Stomach (tissue), 8 donors: ENCODE measurements at regions not wholly inside any gene's neighbourhood (a gene's known extent, or its start where the extent isn't known, plus 50 kb on each side); places are given as distances from the start of the nearest gene placed in this dataset.

Experiments used
- DNase-seq, 2 donors: peaks; one replicate each; pipeline versions ENCODE4 v3.0.0 to v3.0.0-alpha.2; 2013 to 2019
- H3K27ac ChIP-seq, 5 donors: fragments of 200-600 bp in 4 of 5; sonication (generic) in 4 of 5; one replicate each; pipeline ENCODE4 v1.5.1; 2013 to 2019; ENCODE audit warnings: mild to moderate bottlenecking in 1 of 5, moderate library complexity in 1 of 5
- H3K27me3 ChIP-seq, 3 donors: fragments of 200-600 bp; sonication (generic); one replicate each; pipeline ENCODE4 v1.5.1; 2017 to 2019; ENCODE audit warnings: mixed run types in 1 of 3
- H3K36me3 ChIP-seq, 4 donors: fragments of 200-600 bp; sonication (generic); 1 replicate in 3 of 4; 2 replicates in 1 of 4; pipeline ENCODE4 v1.5.1; 2016 to 2019
- H3K4me1 ChIP-seq, 4 donors: fragments of 200-600 bp; sonication (generic); one replicate each; pipeline ENCODE4 v1.5.1; 2016 to 2019
- H3K4me3 ChIP-seq, 4 donors: fragments of 200-600 bp; sonication (generic) in 3 of 4; one replicate each; pipeline ENCODE4 v1.5.1; 2016 to 2019; ENCODE audit warnings: mild to moderate bottlenecking in 1 of 4
- H3K9me3 ChIP-seq, 4 donors: fragments of 200-600 bp; sonication (generic); one replicate each; pipeline ENCODE4 v1.5.1; 2016 to 2019
- CTCF ChIP-seq, 7 experiments: fragments of 450-650 bp in 4 of 7; fragments of 200-600 bp in 3 of 7; sonication (generic) in 3 of 7; IDR thresholded peaks; one replicate each; pipeline ENCODE4 v1.5.1; 2016 to 2019; ENCODE audit warnings: antibody characterized with exemption in 7 of 7, control low read depth in 2 of 7, mild to moderate bottlenecking in 1 of 7
- EP300 ChIP-seq: sonication (generic); formaldehyde crosslinking; IDR thresholded peaks from one replicate; pipeline ENCODE4 v1.6.1; 2017; ENCODE audit warnings: antibody characterized with exemption
- POLR2A ChIP-seq, 4 donors: fragments of 450-650 bp; IDR thresholded peaks; one replicate each; pipeline ENCODE4 v1.6.1; 2016; ENCODE audit warnings: antibody characterized with exemption in 4 of 4, control low read depth in 2 of 4, mild to moderate bottlenecking in 1 of 4, moderate library complexity in 1 of 4
- POLR2AphosphoS5 ChIP-seq, 3 donors: sonication (generic); formaldehyde crosslinking; IDR thresholded peaks; one replicate each; pipeline ENCODE4 v1.6.1; 2016; ENCODE audit warnings: antibody characterized with exemption in 3 of 3
- WGBS, 5 donors: extraction: QIAGEN DNeasy Blood & Tissue Kit in 3 of 5; methylation state at CpG; one replicate each; pipeline versions ENCODE4 v1.1.5 to v1.1.7; 2013 to 2018; 5-methylcytosine and 5-hydroxymethylcytosine counted together
- intact Hi-C: fragments of 100-400 bp; cut with DNase I; formaldehyde crosslinking; loops from one replicate; pipeline ENCODE4 v1.15.1; 2023; ENCODE audit warnings: low total_unique reads
- donor health status: healthy with polysubstance abuse.
- donor health status: Bipolar disorder and iron deficiency.
- donor health status: healthy.

- H3K4me1 ChIP-seq: no peaks in the 10 kb centered on the region
- peak in 1 of 2 donors; percentile 18 for DNase-seq
- H3K9me3 ChIP-seq: no peaks in the 10 kb centered on the region
- TF ChIP-seq POLR2A (IDR thresholded peaks at IDR 0.05) (no peak), CTCF (IDR thresholded peaks at IDR 0.05) (no peak), POLR2AphosphoS5 (IDR thresholded peaks at IDR 0.05) (no peak), EP300 (no peak)
- intact Hi-C loops: no loop called here
- no peaks in the 10 kb centered on the region for H3K27me3 ChIP-seq
- H3K36me3 ChIP-seq: no peaks in the 10 kb centered on the region
- H3K4me3 ChIP-seq: no peak overlapping the region
- H3K27ac ChIP-seq: peak overlapping the region in 3 of 5 donors; percentile 12 to 32 (median 28)
- 61 to 73% (median 66%) methylated on average over 2 of the region's 2 CpGs for WGBS, 5 donors
Observed at GRCh38 chr5:101425339-101425859, 522.3 kb upstream of the ST8SIA4 start.

GRCh38 chr5:101424530-101425175, 521.6 kb upstream of the ST8SIA4 start:
- Histone ChIP-seq H3K4me3 (no peak overlapping the region), H3K27me3 (no peaks in the 10 kb centered on the region), H3K36me3 (no peaks in the 10 kb centered on the region), H3K9me3 (no peaks in the 10 kb centered on the region), H3K27ac (peak overlapping the region in 2 of 5 donors; percentile 12 to 32), H3K4me1 (no peaks in the 10 kb centered on the region)
- intact Hi-C loops: no loop called here
- WGBS, 5 donors: 18 to 30% (median 22%) methylated on average over 2 of the region's 2 CpGs
- peak in 1 of 2 donors; percentile 11 for DNase-seq
- TF ChIP-seq POLR2AphosphoS5 (IDR thresholded peaks at IDR 0.05) (peak in 1 of 3 donors; percentile 25), EP300 (no peak), CTCF (IDR thresholded peaks at IDR 0.05) (no peak), POLR2A (IDR thresholded peaks at IDR 0.05) (no peak)

- Histone ChIP-seq H3K27ac (peak overlapping the region in 1 of 5 donors; percentile 40), H3K27me3 (no peaks in the 10 kb centered on the region), H3K4me3 (no peak overlapping the region), H3K4me1 (no peaks in the 10 kb centered on the region), H3K36me3 (no peaks in the 10 kb centered on the region), H3K9me3 (no peaks in the 10 kb centered on the region)
- 3 to 12% (median 11%) methylated on average over 1 of the region's 1 CpG for WGBS, 5 donors
- peak in 1 of 2 donors; percentile 49 for DNase-seq
- no peak for TF ChIP-seq POLR2AphosphoS5 (IDR thresholded peaks at IDR 0.05)
- TF ChIP-seq CTCF (IDR thresholded peaks at IDR 0.05): no peak
- TF ChIP-seq EP300: no peak
- no peak for TF ChIP-seq POLR2A (IDR thresholded peaks at IDR 0.05)
- intact Hi-C loops: no loop called here
Observed at GRCh38 chr5:101418713-101419118, 515.6 kb upstream of the ST8SIA4 start.

- Histone ChIP-seq H3K4me3 (no peak overlapping the region), H3K9me3 (no peaks in the 10 kb centered on the region), H3K27me3 (no peaks in the 10 kb centered on the region), H3K4me1 (no peaks in the 10 kb centered on the region), H3K27ac (no peak overlapping the region), H3K36me3 (no peaks in the 10 kb centered on the region)
- intact Hi-C loops: no loop called here
- no peak for DNase-seq
- WGBS, 5 donors: 52 to 76% (median 64%) methylated on average over 1 of the region's 1 CpG
- TF ChIP-seq CTCF (IDR thresholded peaks at IDR 0.05): no peak
- TF ChIP-seq POLR2AphosphoS5 (IDR thresholded peaks at IDR 0.05): no peak
- no peak for TF ChIP-seq EP300
- no peak for TF ChIP-seq POLR2A (IDR thresholded peaks at IDR 0.05)
Observed at GRCh38 chr5:101404531-101404930, 501.4 kb upstream of the ST8SIA4 start.
